Activated T-helper 9 cell treated with anti-CD3 and anti-CD28 coated beads, Interleukin-2, amount 50 U/mL, for 16 hours (primary cell): ENCODE measurements at regions not wholly inside any gene's neighbourhood (a gene's known extent, or its start where the extent isn't known, plus 50 kb on each side); places are given as distances from the start of the nearest gene placed in this dataset.

Experiments used
- DNase-seq: peaks from one replicate; pipeline ENCODE4 v3.0.0-alpha.2; 2020; ENCODE audit warnings: low read depth

GRCh38 chr11:112539741-112540140 is 279.1 kb upstream of the PLET1 start:
- no peak for DNase-seq

GRCh38 chr11:112540261-112540660 is 279.6 kb upstream of the PLET1 start:
- no peak for DNase-seq

GRCh38 chr11:112541140-112542046 is 280.7 kb upstream of the PLET1 start:
- DNase-seq: no peak

GRCh38 chr11:112542479-112542878 is 281.8 kb upstream of the PLET1 start:
- DNase-seq: no peak

- DNase-seq: no peak
These were observed 282.7 kb upstream of the PLET1 start for GRCh38 chr11:112543390-112543789.

GRCh38 chr11:112548641-112549040 is 288.0 kb upstream of the PLET1 start:
- DNase-seq: no peak

- no peak for DNase-seq
These were observed 292.6 kb upstream of the PLET1 start for GRCh38 chr11:112553205-112553731.

GRCh38 chr11:112554586-112554985 is 293.9 kb upstream of the PLET1 start:
- DNase-seq: no peak

GRCh38 chr11:112555491-112556364 is 295.1 kb upstream of the PLET1 start:
- DNase-seq: peak; percentile 39

GRCh38 chr11:112558691-112559090 is 298.0 kb upstream of the PLET1 start:
- DNase-seq: no peak

- no peak for DNase-seq
These were observed 303.1 kb upstream of the PLET1 start for GRCh38 chr11:112563808-112564207.

GRCh38 chr11:112564228-112564955 is 303.7 kb upstream of the PLET1 start:
- no peak for DNase-seq

GRCh38 chr11:112565551-112565950 is 304.9 kb upstream of the PLET1 start:
- no peak for DNase-seq

GRCh38 chr11:112566124-112566523 is 305.5 kb upstream of the PLET1 start:
- DNase-seq: no peak

GRCh38 chr11:112570333-112570732 is 309.7 kb upstream of the PLET1 start:
- no peak for DNase-seq

GRCh38 chr11:112579282-112579681 is 318.6 kb upstream of the PLET1 start:
- DNase-seq: no peak

GRCh38 chr11:112580864-112581263 is 320.2 kb upstream of the PLET1 start:
- no peak for DNase-seq

- no peak for DNase-seq
These were observed 321.1 kb upstream of the PLET1 start for GRCh38 chr11:112581747-112582146.

GRCh38 chr11:112582366-112582765 is 321.7 kb upstream of the PLET1 start:
- DNase-seq: no peak

GRCh38 chr11:112583261-112583893 is 322.7 kb upstream of the PLET1 start:
- no peak for DNase-seq

GRCh38 chr11:112584672-112585071 is 324.0 kb upstream of the PLET1 start:
- no peak for DNase-seq

GRCh38 chr11:112587664-112588063 is 327.0 kb upstream of the PLET1 start:
- no peak for DNase-seq
